ENCODE measurements at regions not wholly inside any gene's neighbourhood (a gene's known extent, or its start where the extent isn't known, plus 50 kb on each side); places are given as distances from the start of the nearest gene placed in this dataset.

- Mint-ChIP-seq H3K4me3 (no peak overlapping the region), H3K27me3 (ENCODE audit: low read depth) (no peaks in the 10 kb centered on the region), H3K27ac (no peak overlapping the region), H3K9me3 (peaks cover 15% of the 10 kb centered on the region), H3K4me1 (peaks cover 28% of the 10 kb centered on the region), H3K36me3 (peaks cover 3% of the 10 kb centered on the region)
- TF ChIP-seq, protein P1, sequence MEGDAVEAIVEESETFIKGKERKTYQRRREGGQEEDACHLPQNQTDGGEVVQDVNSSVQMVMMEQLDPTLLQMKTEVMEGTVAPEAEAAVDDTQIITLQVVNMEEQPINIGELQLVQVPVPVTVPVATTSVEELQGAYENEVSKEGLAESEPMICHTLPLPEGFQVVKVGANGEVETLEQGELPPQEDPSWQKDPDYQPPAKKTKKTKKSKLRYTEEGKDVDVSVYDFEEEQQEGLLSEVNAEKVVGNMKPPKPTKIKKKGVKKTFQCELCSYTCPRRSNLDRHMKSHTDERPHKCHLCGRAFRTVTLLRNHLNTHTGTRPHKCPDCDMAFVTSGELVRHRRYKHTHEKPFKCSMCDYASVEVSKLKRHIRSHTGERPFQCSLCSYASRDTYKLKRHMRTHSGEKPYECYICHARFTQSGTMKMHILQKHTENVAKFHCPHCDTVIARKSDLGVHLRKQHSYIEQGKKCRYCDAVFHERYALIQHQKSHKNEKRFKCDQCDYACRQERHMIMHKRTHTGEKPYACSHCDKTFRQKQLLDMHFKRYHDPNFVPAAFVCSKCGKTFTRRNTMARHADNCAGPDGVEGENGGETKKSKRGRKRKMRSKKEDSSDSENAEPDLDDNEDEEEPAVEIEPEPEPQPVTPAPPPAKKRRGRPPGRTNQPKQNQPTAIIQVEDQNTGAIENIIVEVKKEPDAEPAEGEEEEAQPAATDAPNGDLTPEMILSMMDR (IDR thresholded peaks at IDR 0.05; ENCODE audit: unreplicated experiment) = no peak
- no peak for DNase-seq (ENCODE audit: low spot score in 2 of 2, unreplicated experiment in 2 of 2)
Measured at GRCh38 chr20:51253280-51253679, 230.4 kb upstream of the KCNG1 start.

DNA sequence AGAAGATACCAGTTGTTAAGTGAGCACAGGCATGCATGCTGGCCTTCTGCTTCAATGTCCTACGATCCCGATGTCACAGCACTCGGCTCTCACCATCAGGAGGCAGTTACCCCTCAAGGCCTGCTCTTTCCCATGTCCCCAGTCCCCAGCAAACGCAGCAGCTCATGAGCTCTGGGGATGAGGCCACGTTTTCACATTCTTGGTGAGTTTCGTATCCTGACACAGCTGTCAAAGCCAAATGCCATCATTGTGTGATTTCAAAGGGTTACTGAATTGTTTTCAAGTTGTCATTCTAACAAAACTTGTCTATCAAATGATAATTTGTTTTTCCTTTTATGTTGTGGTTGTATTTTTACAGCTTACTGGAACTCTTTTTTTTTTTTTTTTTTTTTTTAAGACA is 226.9 kb upstream of the KCNG1 start:
- TF ChIP-seq, protein P1 (IDR thresholded peaks at IDR 0.05; ENCODE audit: unreplicated experiment) = no peak
- Mint-ChIP-seq H3K27ac (peak overlapping the region; percentile 72), H3K9me3 (peaks cover 15% of the 10 kb centered on the region), H3K4me1 (peaks cover 24% of the 10 kb centered on the region), H3K36me3 (peaks cover 3% of the 10 kb centered on the region), H3K4me3 (no peak overlapping the region), H3K27me3 (ENCODE audit: low read depth) (no peaks in the 10 kb centered on the region)
- no peak for DNase-seq (ENCODE audit: low spot score in 2 of 2, unreplicated experiment in 2 of 2)

GRCh38 chr20:51249215-51249614 is 226.3 kb upstream of the KCNG1 start:
- TF ChIP-seq, protein P1 (IDR thresholded peaks at IDR 0.05; ENCODE audit: unreplicated experiment) = no peak
- DNase-seq (ENCODE audit: low spot score in 2 of 2, unreplicated experiment in 2 of 2) = no peak
- H3K27ac Mint-ChIP-seq = peak overlapping the region; percentile 72

DNA sequence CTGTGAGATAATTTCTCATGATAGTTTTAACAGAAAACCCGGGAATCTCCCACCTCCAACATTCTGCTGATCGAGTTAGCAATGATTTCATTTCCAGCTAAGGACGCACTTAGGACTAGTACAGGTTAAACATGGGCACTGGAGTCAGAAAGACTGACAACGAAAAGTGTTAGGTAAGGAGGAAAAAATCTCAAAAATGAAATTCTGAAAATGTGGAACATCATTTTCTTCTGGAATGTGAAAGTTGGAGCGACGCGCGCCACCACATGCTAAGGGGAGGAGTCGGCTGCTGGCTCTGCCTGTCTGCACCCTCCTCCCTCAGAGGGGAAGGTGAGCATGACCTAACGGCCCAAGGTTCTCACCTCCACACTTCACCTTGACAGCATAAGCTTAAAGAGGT is 221.6 kb upstream of the KCNG1 start:
- H3K27me3 Mint-ChIP-seq (ENCODE audit: low read depth) = no peaks in the 10 kb centered on the region
- no peak overlapping the region for H3K4me3 Mint-ChIP-seq
- TF ChIP-seq, protein P1 (IDR thresholded peaks at IDR 0.05; ENCODE audit: unreplicated experiment) = no peak
- DNase-seq (ENCODE audit: low spot score in 2 of 2, unreplicated experiment in 2 of 2) = no peak
- H3K4me1 Mint-ChIP-seq = peaks cover 25% of the 10 kb centered on the region
- H3K9me3 Mint-ChIP-seq = peaks cover 18% of the 10 kb centered on the region
- H3K27ac Mint-ChIP-seq = peak overlapping the region; percentile 93
- H3K36me3 Mint-ChIP-seq = peaks cover 14% of the 10 kb centered on the region

More at GRCh38 chr20:51249215-51249614, 226.3 kb upstream of the KCNG1 start:
- Mint-ChIP-seq H3K4me3 (no peak overlapping the region), H3K4me1 (peaks cover 29% of the 10 kb centered on the region), H3K9me3 (peaks cover 15% of the 10 kb centered on the region), H3K27me3 (ENCODE audit: low read depth) (no peaks in the 10 kb centered on the region), H3K36me3 (peaks cover 3% of the 10 kb centered on the region)

DNA sequence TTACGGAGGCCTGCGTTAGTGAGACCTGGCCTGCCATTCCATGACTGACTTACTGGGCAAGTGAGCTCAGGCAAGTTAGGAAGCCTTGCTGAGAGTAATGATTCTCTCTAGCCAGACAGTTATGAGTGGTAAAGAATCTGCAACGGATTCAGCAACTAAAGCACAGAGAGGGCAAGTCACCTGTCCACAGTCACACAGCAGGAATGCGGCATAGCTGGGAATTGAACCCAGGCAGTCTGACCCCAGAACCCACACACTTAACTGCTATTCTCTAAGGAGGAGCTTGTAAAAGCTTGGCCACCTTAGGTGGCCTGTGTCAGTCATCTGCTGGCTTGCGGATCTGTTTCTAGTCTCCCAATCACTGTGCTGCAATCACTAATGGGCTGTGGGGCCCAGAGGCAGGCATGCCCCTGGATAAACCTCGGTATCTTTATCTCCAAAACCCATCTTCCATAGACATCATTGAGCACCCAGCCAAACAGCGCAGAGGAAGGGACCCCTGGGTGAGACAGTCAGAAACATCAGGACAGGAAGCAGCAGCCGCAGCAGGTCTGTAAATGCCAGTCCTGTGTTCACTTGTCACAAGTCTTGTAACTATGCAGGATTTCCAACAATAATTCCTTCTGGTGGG is 215.9 kb upstream of the KCNG1 start:
- no peak for DNase-seq (ENCODE audit: low spot score in 2 of 2, unreplicated experiment in 2 of 2)
- peaks cover 14% of the 10 kb centered on the region for H3K36me3 Mint-ChIP-seq
- H3K9me3 Mint-ChIP-seq = peaks cover 26% of the 10 kb centered on the region
- H3K27ac Mint-ChIP-seq = peak overlapping the region; percentile 82
- no peaks in the 10 kb centered on the region for H3K27me3 Mint-ChIP-seq (ENCODE audit: low read depth)
- H3K4me1 Mint-ChIP-seq = peaks cover 26% of the 10 kb centered on the region
- TF ChIP-seq, protein P1 (IDR thresholded peaks at IDR 0.05; ENCODE audit: unreplicated experiment) = no peak
- no peak overlapping the region for H3K4me3 Mint-ChIP-seq

All from mesothelial cell of epicardium (in vitro differentiated cells).